ENCODE measurements at regions not wholly inside any gene's neighbourhood (a gene's known extent, or its start where the extent isn't known, plus 50 kb on each side); places are given as distances from the start of the nearest gene placed in this dataset.

DNA sequence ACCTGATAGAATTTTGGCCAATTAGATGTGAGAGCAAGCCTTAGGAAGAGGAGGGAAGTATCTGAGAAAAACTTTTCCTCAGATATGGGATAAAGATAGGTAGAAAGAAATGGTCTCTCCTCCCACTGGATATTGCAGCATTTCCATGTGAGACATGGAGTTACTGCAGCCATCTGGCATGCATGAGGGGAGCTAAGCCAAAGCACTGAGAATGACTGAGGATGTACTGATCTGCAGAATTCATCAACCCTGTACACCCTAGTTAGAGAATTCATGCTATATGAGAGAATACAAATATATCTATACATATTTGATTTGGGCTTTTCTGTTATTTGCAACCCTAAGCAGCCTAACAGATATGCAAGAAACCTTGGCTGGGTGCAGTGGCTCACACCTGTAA, 52.5 kb upstream of the RPL34 start:
- no peak for DNase-seq (ENCODE audit: low read depth in 2 of 2)

DNA sequence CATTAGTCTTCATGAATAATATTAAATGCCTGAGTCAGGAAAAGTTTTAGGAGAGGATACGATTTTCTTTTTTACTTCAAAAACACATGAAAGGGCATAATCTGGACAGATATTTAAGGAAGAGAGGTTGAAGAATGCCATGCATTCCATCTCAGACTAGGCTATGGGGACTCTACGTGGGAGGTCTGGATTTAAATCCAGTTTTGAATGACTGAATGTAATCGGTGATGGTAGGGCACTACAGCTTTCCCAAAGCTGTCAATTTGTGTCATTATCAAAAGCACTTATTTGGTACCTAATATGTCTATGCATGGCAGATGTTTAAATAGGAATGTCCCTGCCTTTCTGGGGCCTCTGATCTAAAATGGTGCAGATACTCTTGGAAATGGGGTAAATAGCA, 59.3 kb upstream of the RPL34 start:
- no peak for DNase-seq (ENCODE audit: low read depth in 2 of 2)

DNA sequence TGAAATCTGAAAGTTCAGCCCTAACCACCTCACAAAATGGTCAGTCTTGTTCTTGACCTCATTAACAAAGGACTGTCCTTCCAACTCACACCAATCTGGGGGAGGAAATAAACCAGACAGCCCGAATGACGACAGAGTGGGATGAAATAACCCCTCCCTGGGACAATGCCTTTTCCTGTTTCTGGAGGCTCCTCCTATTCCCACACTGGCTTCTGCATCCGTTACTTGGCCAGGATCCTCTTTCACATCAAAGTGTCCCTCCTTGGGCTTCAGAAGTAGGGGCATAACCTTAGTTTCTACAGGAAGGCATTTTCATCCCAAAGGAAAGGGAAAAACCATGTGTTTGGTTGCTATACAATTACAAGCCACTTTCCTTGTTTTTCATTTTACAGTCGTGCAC, 59.8 kb upstream of the RPL34 start:
- DNase-seq (ENCODE audit: low read depth in 2 of 2), result no peak

DNA sequence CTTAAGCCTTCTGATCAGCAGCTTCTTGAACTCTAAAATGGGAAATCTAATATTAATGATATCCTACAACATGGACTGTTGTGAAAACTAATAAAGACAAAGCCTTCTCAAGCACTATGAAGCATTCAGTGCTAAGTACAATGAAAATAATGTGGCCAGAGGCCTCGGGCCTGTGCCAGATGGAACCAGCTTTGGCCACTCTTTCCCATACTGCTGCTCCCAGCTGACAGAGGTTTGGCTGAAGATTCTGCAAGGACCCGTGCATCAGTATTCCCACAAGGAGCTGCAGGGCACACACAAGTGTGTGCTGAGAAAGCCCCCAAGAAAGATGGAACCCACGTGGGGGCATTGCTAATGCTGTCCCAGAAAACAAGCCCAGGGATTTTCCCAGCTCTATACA, 60.5 kb upstream of the RPL34 start:
- no peak for DNase-seq (ENCODE audit: low read depth in 2 of 2)

DNA sequence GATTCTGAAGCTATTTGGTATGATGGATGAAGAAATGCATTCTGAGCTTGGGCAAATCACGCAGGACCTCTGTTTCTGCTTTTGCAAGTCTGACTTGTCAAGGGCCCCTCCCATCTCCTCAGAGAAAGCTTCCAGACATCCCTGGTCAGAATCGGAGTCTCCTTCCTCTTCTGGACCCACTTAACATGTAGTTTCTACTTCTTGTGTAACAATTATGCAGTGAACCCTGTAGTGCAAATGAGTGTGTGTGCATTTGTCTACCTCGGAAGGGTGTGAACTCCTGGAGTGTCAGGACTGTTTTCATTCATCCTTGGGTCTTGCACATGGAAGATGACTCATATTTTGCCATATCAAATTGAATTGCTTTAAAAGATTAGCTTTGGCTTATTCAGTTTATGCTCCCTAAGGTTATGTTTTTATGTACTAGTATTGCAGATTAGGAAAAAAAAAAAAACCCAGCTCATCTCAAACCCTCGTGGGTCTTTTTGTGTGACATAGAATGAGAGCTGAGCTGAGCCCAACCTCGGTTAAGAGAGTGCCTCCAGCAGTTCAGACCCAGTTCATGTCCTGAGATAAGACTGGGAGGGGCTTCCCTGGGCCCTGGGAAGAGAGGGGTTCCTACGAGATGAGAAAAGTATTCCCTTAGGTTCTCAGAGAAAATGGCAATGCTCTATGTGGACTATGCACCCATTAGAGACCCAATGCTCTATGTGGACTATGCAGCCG, 61.1 kb upstream of the RPL34 start:
- DNase-seq (ENCODE audit: low read depth in 2 of 2), result no peak

DNA sequence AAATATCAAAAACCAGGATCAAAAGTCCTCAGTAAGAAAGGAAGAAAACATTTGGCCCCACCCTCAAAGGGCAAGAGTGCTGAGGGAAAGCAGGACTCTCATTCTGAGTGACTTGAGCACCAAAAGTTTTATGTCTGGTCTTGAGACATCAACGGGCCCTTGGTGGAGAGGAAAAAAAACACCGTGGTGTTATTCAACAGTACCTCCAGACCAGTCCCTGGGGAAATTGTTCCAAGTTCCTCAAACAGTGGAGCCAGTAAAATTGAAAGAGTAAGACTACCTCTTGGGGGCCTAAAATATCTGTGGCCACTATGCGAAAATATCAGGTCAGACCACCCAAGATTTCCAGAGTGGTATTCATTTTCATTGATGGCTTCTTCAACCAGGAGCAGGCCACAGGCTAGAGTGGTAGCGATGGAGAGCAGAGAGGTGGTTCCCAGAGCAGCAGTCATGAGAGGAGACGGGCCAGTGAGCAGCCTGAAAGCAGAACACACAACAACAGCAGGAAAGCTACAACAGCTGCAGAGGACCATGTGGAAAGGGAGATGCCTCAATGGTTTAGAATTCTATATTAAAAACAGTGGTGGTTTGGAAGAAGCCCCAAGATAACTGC, 63.7 kb upstream of the RPL34 start:
- DNase-seq (ENCODE audit: low read depth in 2 of 2), result no peak

DNA sequence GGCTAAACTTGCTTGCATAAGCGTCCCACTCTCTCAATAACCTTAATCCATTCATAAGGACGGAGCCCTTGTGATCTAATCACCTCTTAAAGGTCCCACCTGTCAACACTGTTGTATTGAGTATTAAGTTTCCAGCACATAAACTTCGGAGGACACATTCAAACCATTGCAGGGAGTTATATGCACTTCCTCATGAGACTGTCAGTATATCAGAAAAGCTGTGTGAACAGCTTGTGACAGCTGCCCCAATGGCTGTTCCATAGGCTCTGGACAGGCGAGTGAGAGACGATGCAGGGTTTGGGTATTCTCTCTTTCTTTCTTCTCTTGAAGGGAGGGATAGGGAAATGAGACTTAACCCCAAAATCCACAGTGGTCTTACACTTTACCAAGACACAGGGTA, 64.2 kb upstream of the RPL34 start:
- no peak for DNase-seq (ENCODE audit: low read depth in 2 of 2)

DNA sequence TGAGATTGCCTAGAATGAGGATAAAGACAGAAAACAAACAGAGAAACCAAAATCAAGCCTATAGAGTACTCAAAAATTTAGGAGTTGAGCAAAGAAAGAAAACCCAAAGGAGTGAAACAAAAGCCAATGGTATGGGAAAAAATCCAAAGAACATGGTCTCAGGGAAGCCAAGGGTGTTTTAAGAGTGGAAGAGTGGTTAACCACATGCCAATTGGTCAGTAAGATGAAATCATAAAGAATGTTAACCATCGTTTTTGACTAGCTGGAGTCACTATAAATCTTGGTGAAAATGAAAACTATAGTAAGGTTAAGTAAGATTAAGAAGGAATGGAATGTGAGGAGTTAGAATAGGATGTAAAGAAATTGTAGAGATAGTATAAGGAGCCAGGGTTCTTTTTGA, 64.7 kb upstream of the RPL34 start:
- DNase-seq (ENCODE audit: low read depth in 2 of 2), result no peak

DNA sequence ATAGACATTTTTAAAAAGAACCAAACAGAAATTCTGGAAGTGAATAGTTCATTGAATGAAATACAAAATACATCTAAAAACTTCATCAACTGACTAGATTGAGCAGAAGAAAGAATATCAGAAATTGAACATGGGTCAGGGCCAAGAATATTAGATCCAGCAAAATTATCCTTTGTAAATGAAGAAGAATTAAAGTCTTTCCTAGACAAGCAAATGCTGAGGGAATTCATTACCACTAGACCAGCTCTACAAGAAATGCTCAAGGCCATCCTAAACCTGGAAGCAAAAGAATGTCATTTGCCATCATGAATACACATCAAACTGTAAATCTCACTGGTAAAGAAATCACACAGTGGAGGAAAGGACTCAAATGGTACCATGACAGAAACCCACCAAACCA, 72.7 kb upstream of the RPL34 start:
- no peak for DNase-seq (ENCODE audit: low read depth in 2 of 2)

DNA sequence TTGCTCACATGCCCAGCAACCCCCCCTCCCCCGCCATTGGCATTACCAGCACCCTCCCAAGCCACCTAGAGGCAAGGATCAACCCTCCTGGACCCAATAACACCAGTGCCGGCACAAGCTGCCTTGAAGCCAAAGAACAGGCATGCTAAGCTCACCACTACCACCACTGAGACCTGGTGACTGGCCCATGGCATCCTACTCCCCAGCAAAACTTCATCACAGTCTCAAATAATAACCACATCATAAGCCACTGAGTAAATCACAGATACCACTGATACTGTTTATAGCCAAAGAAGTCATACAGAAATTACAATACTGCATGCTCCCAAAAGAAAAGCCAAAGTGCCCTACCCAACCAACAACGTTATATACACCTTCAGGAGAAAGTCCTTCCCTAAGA, 73.6 kb upstream of the RPL34 start:
- no peak for DNase-seq (ENCODE audit: low read depth in 2 of 2)

DNA sequence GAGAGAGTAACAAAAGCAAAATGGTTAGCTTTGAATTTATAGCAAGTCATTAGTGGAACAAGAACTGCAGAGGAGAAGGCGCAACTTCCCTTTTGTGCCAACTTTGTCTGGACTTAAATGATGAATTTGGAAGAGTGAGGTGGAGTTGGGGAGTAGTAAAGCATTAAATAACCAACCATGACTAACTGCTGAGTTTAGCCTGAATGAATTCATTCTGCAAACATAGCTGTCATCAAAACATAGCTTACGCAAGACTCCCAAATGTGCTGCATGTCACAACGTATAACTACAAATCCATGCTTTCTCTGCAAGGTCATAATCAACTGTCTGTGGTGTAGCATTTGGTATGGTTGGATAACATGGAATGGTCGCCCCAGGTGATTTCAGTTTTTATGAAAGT, 75.9 kb upstream of the RPL34 start:
- no peak for DNase-seq (ENCODE audit: low read depth in 2 of 2)

DNA sequence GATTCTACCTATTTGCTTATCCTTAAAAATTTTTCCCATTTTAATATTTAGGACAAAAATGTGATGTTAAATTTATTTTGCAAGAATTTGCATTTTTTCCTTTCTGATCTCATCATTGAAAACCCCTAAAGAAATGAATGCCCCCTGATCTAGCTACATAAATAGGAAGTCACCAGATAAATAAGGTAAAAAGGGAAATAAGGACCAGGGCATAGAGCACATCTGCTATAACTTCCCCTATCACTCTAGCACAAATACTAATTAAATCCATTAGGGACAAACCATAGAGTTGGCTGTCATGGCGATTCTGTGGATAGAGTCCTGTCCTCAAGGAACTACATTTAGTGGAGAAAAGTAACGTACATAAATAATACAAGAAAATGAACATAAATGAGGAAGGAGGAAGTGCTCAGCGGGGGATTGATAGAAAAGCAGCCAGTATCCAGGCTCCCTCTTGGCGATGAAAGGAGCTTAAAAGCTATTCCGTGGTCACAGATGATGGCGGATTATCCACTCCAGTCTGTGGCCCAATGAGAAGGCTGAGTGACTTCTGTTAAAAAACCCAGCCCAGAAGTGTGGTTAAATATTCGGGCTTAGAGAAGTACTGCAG, 76.9 kb upstream of the RPL34 start:
- DNase-seq (ENCODE audit: low read depth in 2 of 2), result no peak

DNA sequence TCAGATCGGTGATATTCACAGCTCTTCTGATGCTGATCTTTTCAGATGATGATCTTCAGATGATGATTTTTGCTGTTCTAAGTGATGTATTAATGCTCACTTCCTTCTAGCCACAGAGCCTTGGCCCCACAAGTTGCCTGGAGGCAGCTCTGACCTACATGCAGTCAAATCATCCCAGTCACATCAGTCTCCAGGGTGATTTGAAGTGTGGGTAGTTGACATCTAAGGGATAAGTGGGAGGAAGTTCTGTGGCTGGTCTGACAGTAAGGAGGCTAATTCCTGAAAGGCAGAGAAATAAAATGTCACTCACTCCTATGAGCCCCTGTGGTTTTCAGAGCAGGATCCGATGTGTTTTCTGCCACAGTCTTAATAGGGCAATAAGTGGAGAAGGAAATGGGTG, 79.8 kb upstream of the RPL34 start:
- no peak for DNase-seq (ENCODE audit: low read depth in 2 of 2)

DNA sequence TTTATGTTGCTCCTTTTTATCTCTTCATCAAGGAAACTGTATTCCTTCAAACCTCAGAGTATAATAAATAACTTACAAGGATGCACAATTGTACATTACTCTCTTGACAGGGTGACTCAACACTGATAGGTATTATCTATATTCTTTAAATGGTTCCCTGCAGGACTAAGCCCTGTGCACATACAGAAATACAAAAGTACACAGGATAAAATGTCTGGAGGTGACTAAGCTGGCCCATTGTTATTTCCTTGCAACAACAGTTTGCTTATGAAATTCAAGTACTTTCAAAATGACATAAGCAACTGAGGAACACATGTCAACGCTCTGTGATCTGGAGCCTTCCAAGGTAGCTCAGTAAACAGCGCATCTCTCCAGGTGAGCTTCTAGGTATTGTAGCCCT, 83.8 kb upstream of the RPL34 start:
- no peak for DNase-seq (ENCODE audit: low read depth in 2 of 2)

DNA sequence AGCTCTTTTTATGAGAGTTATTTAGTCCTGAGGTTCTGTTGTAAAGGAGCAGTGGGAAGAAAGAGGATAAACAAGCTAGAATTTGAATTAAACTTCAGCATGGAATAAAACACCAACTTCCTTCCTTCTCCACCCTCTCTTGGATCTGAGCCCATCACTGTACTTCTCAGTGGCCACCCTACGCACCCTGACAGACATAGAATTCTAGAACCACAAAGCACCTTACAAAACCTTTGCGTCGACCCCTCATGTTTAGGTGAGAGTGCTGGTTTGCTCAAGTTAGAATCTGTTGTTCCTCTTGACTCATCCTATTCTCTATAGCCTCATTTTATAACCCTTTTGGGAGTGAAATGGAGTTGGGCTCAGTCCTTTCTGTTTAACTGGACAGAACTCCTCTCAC, 84.6 kb upstream of the RPL34 start:
- no peak for DNase-seq (ENCODE audit: low read depth in 2 of 2)

DNA sequence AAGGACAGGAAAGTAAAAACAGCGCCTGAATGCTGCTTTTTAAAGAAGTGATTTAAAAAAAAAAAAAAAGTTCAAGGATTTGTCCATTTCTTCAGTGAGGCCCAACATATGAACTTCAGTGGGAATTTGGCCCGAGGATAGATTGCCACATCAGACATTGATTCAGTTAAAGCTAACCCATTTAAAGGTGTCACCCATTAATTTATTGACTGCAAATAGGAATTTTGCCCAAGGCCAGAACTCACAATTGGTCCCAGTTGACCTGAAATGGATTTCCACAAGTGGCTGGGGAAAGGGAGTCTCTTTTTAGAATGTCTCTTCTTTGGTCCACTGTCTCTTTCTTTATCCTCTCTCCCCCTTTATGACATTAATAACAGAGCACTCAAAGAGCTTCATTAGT, 86.5 kb upstream of the RPL34 start:
- DNase-seq (ENCODE audit: low read depth in 2 of 2), result no peak

DNA sequence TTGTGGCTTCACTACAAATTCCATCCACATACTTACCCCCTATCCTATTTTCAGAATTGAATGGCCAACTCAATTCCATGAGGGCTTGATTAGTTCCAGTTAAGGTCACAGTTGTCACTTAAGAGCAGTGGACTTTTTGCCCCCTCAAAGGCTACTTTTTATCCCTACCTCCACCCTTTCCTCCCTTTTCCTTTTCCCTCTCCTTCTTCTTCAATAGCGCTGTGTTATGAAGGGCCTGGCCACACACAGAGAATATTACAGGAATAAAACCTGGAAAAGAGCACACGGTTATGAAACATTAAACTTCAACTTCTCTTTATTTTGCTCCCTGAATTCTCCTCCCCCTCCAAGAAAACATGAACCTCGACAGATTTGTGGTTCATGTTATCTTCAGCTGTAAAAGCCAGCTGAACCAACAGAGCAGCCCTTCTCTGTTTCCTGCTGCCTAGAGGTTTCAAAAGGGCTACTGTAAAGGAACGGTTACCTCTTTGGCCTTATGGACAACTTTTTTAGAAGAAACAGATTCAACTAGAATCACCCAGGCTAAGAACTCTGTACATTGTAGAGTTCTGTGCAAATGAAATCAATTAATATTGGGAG, 87.0 kb upstream of the RPL34 start:
- no peak for DNase-seq (ENCODE audit: low read depth in 2 of 2)

DNA sequence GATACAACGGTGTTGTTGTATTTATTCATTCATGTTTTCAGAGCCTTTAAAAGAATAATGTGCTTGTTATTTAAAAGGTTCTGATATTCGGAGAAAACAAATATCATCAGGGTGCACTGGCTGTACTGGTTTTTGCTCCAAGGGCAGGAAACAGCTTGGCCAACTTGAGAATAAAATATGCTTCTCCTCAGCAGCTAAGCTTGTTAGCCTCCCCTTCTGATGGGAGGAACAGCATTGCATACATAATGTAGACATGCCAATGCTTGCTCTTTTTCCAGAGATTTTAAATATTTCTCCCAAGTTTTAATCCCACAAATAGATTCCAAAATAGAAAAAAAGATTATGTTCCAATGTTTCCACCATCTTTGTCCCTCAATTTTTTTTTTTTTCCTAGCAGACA, 87.6 kb upstream of the RPL34 start:
- no peak for DNase-seq (ENCODE audit: low read depth in 2 of 2)

DNA sequence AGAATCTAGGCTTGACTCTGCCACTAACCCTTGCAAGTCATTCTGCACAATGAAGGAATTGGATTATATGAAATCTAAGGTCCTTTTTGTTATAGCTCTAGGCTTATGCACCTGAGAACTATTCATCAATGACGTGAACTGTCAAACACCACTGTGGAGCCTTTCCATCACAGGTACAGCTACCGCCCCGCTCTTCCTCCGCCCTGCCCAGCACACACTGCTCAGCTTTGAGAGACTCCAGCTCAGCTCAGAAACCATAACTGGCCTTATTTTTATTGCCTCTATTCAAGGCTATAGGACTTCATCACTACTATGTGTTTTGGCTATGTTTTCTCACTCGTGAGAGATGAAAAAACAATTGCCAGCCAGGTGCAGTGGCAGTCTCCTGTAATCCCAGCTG, 88.2 kb upstream of the RPL34 start:
- DNase-seq (ENCODE audit: low read depth in 2 of 2), result no peak

DNA sequence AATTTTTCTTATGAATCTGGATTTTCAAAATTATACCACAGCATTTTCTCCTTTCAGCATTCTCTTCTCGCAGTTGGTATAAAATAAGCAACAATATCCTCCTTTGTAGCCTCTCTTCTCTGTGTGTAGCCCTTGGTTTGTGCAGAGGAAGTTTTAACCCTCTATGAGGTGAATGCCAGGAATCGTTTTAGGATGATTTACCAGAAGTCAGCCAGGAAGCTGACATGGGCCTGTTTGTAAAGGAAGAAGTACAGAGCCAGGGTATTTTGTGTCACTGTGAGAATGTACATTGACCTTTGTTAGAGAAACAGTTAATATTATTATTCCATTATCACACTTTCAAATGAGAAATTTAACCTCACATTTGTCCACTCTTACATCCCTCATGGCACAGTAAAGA, 88.9 kb upstream of the RPL34 start:
- no peak for DNase-seq (ENCODE audit: low read depth in 2 of 2)

DNA sequence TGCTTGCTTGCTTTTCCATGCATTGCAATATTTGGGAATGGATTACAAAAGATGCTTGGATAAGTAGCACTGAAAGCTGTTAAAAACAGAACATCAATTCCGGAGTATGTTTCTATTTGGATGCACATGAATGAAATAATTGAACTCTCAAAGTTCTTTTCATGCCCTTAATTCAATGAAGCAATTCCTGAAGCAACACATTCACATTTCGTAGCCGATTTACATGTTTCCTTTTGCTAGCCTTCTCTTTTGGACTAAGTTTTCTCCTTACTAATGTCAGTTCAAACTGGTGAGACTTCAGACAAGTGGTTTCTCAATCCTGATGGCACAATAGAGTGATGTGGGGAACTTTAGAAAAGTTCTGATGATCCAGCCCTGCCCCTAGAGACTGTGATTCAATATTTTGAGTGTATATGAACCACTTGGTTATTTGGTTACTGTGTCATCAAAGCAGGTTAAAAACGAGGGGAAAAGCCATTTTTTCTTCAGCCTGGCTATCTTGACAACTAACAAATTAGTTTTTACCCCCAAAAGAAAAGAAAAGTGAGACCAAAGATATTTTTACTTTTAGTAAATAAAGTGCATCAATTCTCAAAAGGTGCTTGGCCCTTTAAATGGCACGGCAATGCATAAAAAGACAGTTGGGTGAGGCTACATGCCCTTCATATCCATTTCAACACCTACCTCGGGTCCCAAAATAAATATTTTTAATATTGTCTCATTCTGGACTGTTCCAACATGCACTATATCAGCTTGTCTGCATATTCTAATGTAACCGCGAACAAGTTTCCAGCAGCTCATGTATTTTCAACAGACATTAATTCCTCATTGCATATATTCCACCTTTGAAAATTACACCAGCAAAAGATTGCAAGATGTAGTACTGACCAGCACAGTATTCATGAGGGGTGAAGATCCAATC, 90.1 kb upstream of the RPL34 start:
- DNase-seq (ENCODE audit: low read depth in 2 of 2), result no peak

DNA sequence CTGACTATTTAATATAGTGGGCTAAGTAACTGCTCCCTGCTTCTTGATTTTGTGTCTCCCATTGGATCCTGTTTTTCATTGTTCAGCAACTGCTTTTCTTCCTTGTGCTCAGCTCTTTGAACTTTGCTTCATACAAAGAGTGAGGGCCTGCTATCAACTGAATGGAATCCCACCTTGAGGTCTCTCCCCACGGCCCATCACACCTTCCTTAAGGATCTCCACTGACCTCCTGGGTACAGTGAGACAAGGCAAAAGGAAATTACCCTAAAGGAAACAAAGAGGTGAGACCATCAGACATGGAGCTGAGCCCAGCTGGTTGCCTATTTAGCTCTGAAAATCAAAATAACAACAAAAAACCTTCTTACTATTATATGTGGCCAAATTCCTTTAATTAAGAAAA, 91.3 kb upstream of the RPL34 start:
- DNase-seq (ENCODE audit: low read depth in 2 of 2), result no peak
